ENCODE measurements at regions not wholly inside any gene's neighbourhood (a gene's known extent, or its start where the extent isn't known, plus 50 kb on each side); places are given as distances from the start of the nearest gene placed in this dataset.

- no peaks in the 10 kb centered on the region for H3F3A ChIP-seq (ENCODE audit: low read depth)
- no peaks in the 10 kb centered on the region for H3K9me3 ChIP-seq (ENCODE audit: insufficient read depth, low read depth, low read length)
- H3K79me2 ChIP-seq (ENCODE audit: insufficient read depth, low read length) = no peaks in the 10 kb centered on the region
- no peaks in the 10 kb centered on the region for H3K4me1 ChIP-seq (ENCODE audit: insufficient read depth, low read length, poor library complexity, severe bottlenecking)
- no peak overlapping the region for H3K4me2 ChIP-seq (ENCODE audit: low read depth, low read length, poor library complexity, severe bottlenecking)
- H3K4me3 ChIP-seq (ENCODE audit: low read length, poor library complexity, severe bottlenecking) = no peak overlapping the region
- no peaks in the 10 kb centered on the region for H3K36me3 ChIP-seq (ENCODE audit: insufficient read depth, low read length)
- no peaks in the 10 kb centered on the region for H4K20me1 ChIP-seq (ENCODE audit: insufficient read depth, low read length, poor library complexity, severe bottlenecking)
- H2AFZ ChIP-seq (ENCODE audit: low read length) = no peak overlapping the region
- H3K9ac ChIP-seq (ENCODE audit: low read depth, low read length, poor library complexity, severe bottlenecking) = no peak overlapping the region
- H3K27me3 ChIP-seq (ENCODE audit: insufficient read depth, low read length, poor library complexity, severe bottlenecking) = no peaks in the 10 kb centered on the region
- TF ChIP-seq CTCF (conservative IDR thresholded peaks at IDR 0.05; ENCODE audit: low read length) = no peak
- no peaks in the 10 kb centered on the region for H3K9me2 ChIP-seq (replicated peaks; ENCODE audit: low read depth, low read length)
Observed at GRCh38 chr4:23500894-23501449, 388.9 kb downstream of the PPARGC1A start.

- Histone ChIP-seq H3K79me2 (ENCODE audit: insufficient read depth, low read length) (no peaks in the 10 kb centered on the region), H4K20me1 (ENCODE audit: insufficient read depth, low read length, poor library complexity, severe bottlenecking) (no peaks in the 10 kb centered on the region), H3K4me3 (ENCODE audit: low read length, poor library complexity, severe bottlenecking) (no peak overlapping the region), H3K4me1 (ENCODE audit: insufficient read depth, low read length, poor library complexity, severe bottlenecking) (no peaks in the 10 kb centered on the region), H3K4me2 (ENCODE audit: low read depth, low read length, poor library complexity, severe bottlenecking) (no peak overlapping the region), H3K9me3 (ENCODE audit: insufficient read depth, low read depth, low read length) (no peaks in the 10 kb centered on the region), H3K9me2 (replicated peaks; ENCODE audit: low read depth, low read length) (no peaks in the 10 kb centered on the region), H3K27me3 (ENCODE audit: insufficient read depth, low read length, poor library complexity, severe bottlenecking) (no peaks in the 10 kb centered on the region), H3K9ac (ENCODE audit: low read depth, low read length, poor library complexity, severe bottlenecking) (no peak overlapping the region), H3F3A (ENCODE audit: low read depth) (no peaks in the 10 kb centered on the region), H2AFZ (ENCODE audit: low read length) (no peak overlapping the region), H3K36me3 (ENCODE audit: insufficient read depth, low read length) (no peaks in the 10 kb centered on the region)
- TF ChIP-seq EZH2phosphoT487 (IDR thresholded peaks at IDR 0.05; ENCODE audit: borderline replicate concordance) = no peak
- TF ChIP-seq CTCF (conservative IDR thresholded peaks at IDR 0.05; ENCODE audit: low read length) = no peak
Observed at GRCh38 chr4:23485801-23486200, 404.0 kb downstream of the PPARGC1A start.

GRCh38 chr4:23484689-23485088, 405.2 kb downstream of the PPARGC1A start:
- H3K4me2 ChIP-seq (ENCODE audit: low read depth, low read length, poor library complexity, severe bottlenecking) = no peak overlapping the region
- H3K4me3 ChIP-seq (ENCODE audit: low read length, poor library complexity, severe bottlenecking) = no peak overlapping the region
- no peak overlapping the region for H2AFZ ChIP-seq (ENCODE audit: low read length)
- H3K9ac ChIP-seq (ENCODE audit: low read depth, low read length, poor library complexity, severe bottlenecking) = no peak overlapping the region
- H3K4me1 ChIP-seq (ENCODE audit: insufficient read depth, low read length, poor library complexity, severe bottlenecking) = no peaks in the 10 kb centered on the region
- no peaks in the 10 kb centered on the region for H3K27me3 ChIP-seq (ENCODE audit: insufficient read depth, low read length, poor library complexity, severe bottlenecking)
- TF ChIP-seq CTCF (conservative IDR thresholded peaks at IDR 0.05; ENCODE audit: low read length) (no peak), EZH2phosphoT487 (IDR thresholded peaks at IDR 0.05; ENCODE audit: borderline replicate concordance) (no peak)
- no peaks in the 10 kb centered on the region for H3K36me3 ChIP-seq (ENCODE audit: insufficient read depth, low read length)
- H3K9me3 ChIP-seq (ENCODE audit: insufficient read depth, low read depth, low read length) = no peaks in the 10 kb centered on the region
- no peaks in the 10 kb centered on the region for H3K79me2 ChIP-seq (ENCODE audit: insufficient read depth, low read length)
- H3K9me2 ChIP-seq (replicated peaks; ENCODE audit: low read depth, low read length) = no peaks in the 10 kb centered on the region
- H3F3A ChIP-seq (ENCODE audit: low read depth) = no peaks in the 10 kb centered on the region
- H4K20me1 ChIP-seq (ENCODE audit: insufficient read depth, low read length, poor library complexity, severe bottlenecking) = no peaks in the 10 kb centered on the region
